ENCODE measurements at regions not wholly inside any gene's neighbourhood (a gene's known extent, or its start where the extent isn't known, plus 50 kb on each side); places are given as distances from the start of the nearest gene placed in this dataset.

DNA sequence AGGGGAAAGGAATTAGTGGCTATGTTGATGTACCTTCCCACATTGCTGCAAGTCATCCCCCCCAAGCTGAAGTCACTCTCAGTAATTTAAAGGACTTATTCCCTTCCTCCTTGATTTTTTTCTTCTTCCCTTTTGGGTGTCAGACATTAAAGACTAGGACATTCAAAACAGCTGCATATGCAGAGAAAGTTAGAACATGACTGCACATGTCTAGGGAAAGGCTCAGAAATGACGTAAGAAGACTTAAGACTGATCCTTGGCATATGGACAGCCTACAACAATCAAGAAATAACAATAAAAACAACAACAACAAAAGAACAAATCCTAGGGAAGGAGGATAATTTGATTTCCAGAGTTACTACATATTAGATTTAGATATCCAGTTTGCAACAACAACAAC is 997.5 kb downstream of the TLE4 start:
- no peak for TF ChIP-seq EZH2phosphoT487 (IDR thresholded peaks at IDR 0.05)
- TF ChIP-seq, protein P1, sequence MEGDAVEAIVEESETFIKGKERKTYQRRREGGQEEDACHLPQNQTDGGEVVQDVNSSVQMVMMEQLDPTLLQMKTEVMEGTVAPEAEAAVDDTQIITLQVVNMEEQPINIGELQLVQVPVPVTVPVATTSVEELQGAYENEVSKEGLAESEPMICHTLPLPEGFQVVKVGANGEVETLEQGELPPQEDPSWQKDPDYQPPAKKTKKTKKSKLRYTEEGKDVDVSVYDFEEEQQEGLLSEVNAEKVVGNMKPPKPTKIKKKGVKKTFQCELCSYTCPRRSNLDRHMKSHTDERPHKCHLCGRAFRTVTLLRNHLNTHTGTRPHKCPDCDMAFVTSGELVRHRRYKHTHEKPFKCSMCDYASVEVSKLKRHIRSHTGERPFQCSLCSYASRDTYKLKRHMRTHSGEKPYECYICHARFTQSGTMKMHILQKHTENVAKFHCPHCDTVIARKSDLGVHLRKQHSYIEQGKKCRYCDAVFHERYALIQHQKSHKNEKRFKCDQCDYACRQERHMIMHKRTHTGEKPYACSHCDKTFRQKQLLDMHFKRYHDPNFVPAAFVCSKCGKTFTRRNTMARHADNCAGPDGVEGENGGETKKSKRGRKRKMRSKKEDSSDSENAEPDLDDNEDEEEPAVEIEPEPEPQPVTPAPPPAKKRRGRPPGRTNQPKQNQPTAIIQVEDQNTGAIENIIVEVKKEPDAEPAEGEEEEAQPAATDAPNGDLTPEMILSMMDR (IDR thresholded peaks at IDR 0.05): no peak
- no peak for TF ChIP-seq EZH2 (IDR thresholded peaks at IDR 0.05)

Measured in neural progenitor cell (in vitro differentiated cells).